ENCODE measurements at regions not wholly inside any gene's neighbourhood (a gene's known extent, or its start where the extent isn't known, plus 50 kb on each side); places are given as distances from the start of the nearest gene placed in this dataset.
"Not testable (repeated sequence)": the region's sequence is repeated elsewhere in the genome, so short reads cannot be mapped to it uniquely, and the experiment has no call there.

DNA sequence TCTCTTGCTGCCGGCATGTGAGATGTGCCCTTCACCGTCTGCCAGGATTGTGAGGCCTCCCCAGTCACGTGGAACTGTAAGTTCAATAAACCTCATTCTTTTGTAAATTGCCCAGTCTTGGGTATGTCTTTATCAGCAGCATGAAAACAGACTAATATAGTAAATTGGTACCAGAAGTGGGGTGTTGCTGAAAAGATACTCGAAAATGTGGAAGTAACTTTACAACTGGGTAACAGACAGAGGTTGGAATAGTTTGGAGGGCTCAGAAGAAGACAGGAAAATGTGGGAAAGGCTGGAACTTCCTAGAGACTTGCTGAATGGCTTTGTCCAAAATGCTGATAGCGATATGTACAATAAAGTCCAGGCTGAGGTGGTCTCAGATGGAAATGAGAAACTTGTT lies 129.1 kb downstream of the GJA1 start:
- TF ChIP-seq POLR2AphosphoS5, POLR2A (IDR thresholded peaks at IDR 0.05; ENCODE audit: low read depth, low read length): not testable (repeated sequence)
